22Rv1 (cell line): ENCODE measurements at regions not wholly inside any gene's neighbourhood (a gene's known extent, or its start where the extent isn't known, plus 50 kb on each side); places are given as distances from the start of the nearest gene placed in this dataset.

Source experiments
- ZFX ChIP-seq: fragments of 450-650 bp; IDR thresholded peaks from 2 replicates; pipeline ENCODE4 v1.6.1; 2017; ENCODE audit warnings: antibody characterized with exemption, borderline replicate concordance
- TF ChIP-seq, protein P1 (sequence below): fragments of 450-650 bp; IDR thresholded peaks from 2 replicates; pipeline ENCODE4 v1.5.1; 2017; ENCODE audit warnings: mild to moderate bottlenecking

DNA sequence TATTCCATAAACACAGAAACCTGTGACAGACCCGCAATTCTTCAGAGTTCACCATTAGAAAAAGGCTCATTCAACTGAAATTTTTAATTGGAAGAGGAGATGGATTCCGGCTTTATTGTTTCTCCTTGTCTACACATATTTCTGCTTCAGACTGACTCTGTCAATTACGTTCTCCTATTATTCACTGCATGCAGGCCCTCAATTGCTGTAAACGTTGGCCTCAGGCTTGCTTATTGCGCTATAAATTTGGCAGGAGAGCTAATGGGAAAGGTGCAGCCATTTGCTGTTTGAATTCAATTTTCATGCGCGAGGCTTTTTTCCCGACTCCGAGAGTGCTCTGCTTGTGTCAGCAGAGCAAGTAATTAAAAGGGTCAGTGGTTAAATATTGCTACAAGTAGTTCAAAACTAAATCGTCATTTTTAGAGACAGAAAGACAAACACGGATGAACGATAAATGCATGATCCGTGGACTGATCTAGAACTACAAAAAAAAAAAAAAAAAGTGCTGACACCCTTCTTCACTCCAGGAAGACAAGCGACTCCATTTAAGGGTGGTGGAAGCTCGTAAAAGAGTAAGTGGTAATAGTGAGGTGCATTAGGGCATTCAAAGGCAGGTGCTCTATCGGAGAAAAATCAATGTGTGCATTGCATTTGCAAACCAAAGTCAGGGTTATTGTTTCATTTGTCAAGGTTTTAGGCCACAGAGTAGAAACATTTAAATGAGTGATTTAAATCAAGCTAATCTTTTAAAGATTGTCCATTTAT is 841.6 kb upstream of the FRG1 start:
- TF ChIP-seq, protein P1, sequence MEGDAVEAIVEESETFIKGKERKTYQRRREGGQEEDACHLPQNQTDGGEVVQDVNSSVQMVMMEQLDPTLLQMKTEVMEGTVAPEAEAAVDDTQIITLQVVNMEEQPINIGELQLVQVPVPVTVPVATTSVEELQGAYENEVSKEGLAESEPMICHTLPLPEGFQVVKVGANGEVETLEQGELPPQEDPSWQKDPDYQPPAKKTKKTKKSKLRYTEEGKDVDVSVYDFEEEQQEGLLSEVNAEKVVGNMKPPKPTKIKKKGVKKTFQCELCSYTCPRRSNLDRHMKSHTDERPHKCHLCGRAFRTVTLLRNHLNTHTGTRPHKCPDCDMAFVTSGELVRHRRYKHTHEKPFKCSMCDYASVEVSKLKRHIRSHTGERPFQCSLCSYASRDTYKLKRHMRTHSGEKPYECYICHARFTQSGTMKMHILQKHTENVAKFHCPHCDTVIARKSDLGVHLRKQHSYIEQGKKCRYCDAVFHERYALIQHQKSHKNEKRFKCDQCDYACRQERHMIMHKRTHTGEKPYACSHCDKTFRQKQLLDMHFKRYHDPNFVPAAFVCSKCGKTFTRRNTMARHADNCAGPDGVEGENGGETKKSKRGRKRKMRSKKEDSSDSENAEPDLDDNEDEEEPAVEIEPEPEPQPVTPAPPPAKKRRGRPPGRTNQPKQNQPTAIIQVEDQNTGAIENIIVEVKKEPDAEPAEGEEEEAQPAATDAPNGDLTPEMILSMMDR: no peak
- no peak for TF ChIP-seq ZFX
